Astrocyte (in vitro differentiated cells and primary cell): ENCODE measurements at regions not wholly inside any gene's neighbourhood (a gene's known extent, or its start where the extent isn't known, plus 50 kb on each side); places are given as distances from the start of the nearest gene placed in this dataset.
"Not testable (repeated sequence)": the region's sequence is repeated elsewhere in the genome, so short reads cannot be mapped to it uniquely, and the experiment has no call there.

Experiments used
- EZH2 ChIP-seq: IDR thresholded peaks from 2 replicates; pipeline ENCODE4 v1.6.1; 2012; ENCODE audit warnings: mild to moderate bottlenecking, low read length, inconsistent platforms; ENCODE audit not compliant: insufficient read depth
- TF ChIP-seq, protein P1 (sequence below): IDR thresholded peaks from 2 replicates; pipeline ENCODE4 v1.5.1; 2011; ENCODE audit warnings: low read depth, mild to moderate bottlenecking, inconsistent platforms, low read length, moderate library complexity; ENCODE audit not compliant: insufficient read depth

DNA sequence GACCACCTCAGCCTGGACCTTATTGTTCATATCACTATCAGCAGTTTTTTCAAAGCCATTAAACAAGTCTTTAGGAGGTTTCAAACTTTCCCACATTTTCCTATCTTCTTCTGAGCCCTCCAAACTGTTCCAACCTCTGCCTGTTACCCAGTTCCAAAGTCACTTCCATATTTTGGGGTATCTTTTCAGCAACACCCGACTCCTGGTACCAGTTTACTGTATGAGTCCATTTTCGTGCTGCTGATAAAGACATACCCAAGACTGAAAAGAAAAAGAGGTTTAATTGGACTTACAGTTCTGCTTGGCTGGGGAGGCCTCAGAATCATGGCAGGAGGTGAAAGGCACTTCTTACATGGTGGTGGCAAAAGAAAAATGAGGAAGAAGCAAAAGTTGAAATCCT is 195.9 kb upstream of the NR3C2 start:
- not testable (repeated sequence) for TF ChIP-seq EZH2
- TF ChIP-seq, protein P1, sequence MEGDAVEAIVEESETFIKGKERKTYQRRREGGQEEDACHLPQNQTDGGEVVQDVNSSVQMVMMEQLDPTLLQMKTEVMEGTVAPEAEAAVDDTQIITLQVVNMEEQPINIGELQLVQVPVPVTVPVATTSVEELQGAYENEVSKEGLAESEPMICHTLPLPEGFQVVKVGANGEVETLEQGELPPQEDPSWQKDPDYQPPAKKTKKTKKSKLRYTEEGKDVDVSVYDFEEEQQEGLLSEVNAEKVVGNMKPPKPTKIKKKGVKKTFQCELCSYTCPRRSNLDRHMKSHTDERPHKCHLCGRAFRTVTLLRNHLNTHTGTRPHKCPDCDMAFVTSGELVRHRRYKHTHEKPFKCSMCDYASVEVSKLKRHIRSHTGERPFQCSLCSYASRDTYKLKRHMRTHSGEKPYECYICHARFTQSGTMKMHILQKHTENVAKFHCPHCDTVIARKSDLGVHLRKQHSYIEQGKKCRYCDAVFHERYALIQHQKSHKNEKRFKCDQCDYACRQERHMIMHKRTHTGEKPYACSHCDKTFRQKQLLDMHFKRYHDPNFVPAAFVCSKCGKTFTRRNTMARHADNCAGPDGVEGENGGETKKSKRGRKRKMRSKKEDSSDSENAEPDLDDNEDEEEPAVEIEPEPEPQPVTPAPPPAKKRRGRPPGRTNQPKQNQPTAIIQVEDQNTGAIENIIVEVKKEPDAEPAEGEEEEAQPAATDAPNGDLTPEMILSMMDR: not testable (repeated sequence)
